NCI-H1092 (cell line): ENCODE measurements at regions not wholly inside any gene's neighbourhood (a gene's known extent, or its start where the extent isn't known, plus 50 kb on each side); places are given as distances from the start of the nearest gene placed in this dataset.
"Not testable (repeated sequence)": the region's sequence is repeated elsewhere in the genome, so short reads cannot be mapped to it uniquely, and the experiment has no call there.

Experiments used
- DNase-seq: peaks from one replicate; lab custom pipeline; 2025; lab: John Stamatoyannopoulos, UW

GRCh38 chr5:96319981-96320739, 112.9 kb downstream of the PCSK1 start:
- DNase-seq, result not testable (repeated sequence)

- DNase-seq, result no peak
Observed at GRCh38 chr5:96318569-96319110, 114.4 kb downstream of the PCSK1 start.

GRCh38 chr5:96317945-96318344, 115.1 kb downstream of the PCSK1 start:
- DNase-seq, result no peak

GRCh38 chr5:96316487-96316886, 116.6 kb downstream of the PCSK1 start:
- DNase-seq, result no peak

- no peak for DNase-seq
Observed at GRCh38 chr5:96316017-96316416, 117.0 kb downstream of the PCSK1 start.

- DNase-seq, result no peak
Observed at GRCh38 chr5:96315431-96315830, 117.6 kb downstream of the PCSK1 start.

GRCh38 chr5:96312383-96312782, 120.7 kb downstream of the PCSK1 start:
- DNase-seq, result no peak

- DNase-seq, result not testable (repeated sequence)
Observed at GRCh38 chr5:96307047-96307446, 126.0 kb downstream of the PCSK1 start.

GRCh38 chr5:96302174-96302738, 130.8 kb downstream of the PCSK1 start:
- no peak for DNase-seq

GRCh38 chr5:96300976-96301375, 132.1 kb downstream of the PCSK1 start:
- DNase-seq, result no peak

- DNase-seq, result no peak
Observed at GRCh38 chr5:96297867-96298266, 135.2 kb downstream of the PCSK1 start.

- no peak for DNase-seq
Observed at GRCh38 chr5:96297290-96297689, 135.8 kb downstream of the PCSK1 start.

GRCh38 chr5:96294884-96295202, 138.2 kb downstream of the PCSK1 start:
- DNase-seq, result no peak

GRCh38 chr5:96293966-96294883, 138.8 kb downstream of the PCSK1 start:
- no peak for DNase-seq

- no peak for DNase-seq
Observed at GRCh38 chr5:96292582-96293247, 140.3 kb downstream of the PCSK1 start.

- DNase-seq, result not testable (repeated sequence)
Observed at GRCh38 chr5:96289287-96289686, 143.8 kb downstream of the PCSK1 start.

- no peak for DNase-seq
Observed at GRCh38 chr5:96288845-96289185, 144.2 kb downstream of the PCSK1 start.

- DNase-seq, result no peak
Observed at GRCh38 chr5:96288166-96288844, 144.7 kb downstream of the PCSK1 start.

- DNase-seq, result no peak
Observed at GRCh38 chr5:96287136-96287535, 145.9 kb downstream of the PCSK1 start.

GRCh38 chr5:96285823-96286222, 147.2 kb downstream of the PCSK1 start:
- DNase-seq, result no peak

GRCh38 chr5:96284727-96285389, 148.2 kb downstream of the PCSK1 start:
- no peak for DNase-seq
